CMK (cell line): ENCODE measurements at regions not wholly inside any gene's neighbourhood (a gene's known extent, or its start where the extent isn't known, plus 50 kb on each side); places are given as distances from the start of the nearest gene placed in this dataset.

Experiments
- DNase-seq: peaks from one replicate; pipeline ENCODE4 v3.0.0-alpha.2; 2010; ENCODE audit warnings: low read depth

- no peak for DNase-seq
Observed at GRCh38 chr5:17761326-17761725, 127.1 kb downstream of the TAF11L14 start.

GRCh38 chr5:17763301-17763700, 129.0 kb downstream of the TAF11L14 start:
- no peak for DNase-seq

GRCh38 chr5:17766031-17766430, 131.8 kb downstream of the TAF11L14 start:
- no peak for DNase-seq

- DNase-seq = no peak
Observed at GRCh38 chr5:17769277-17769676, 135.0 kb downstream of the TAF11L14 start.

- no peak for DNase-seq
Observed at GRCh38 chr5:17772232-17772631, 138.0 kb downstream of the TAF11L14 start.

GRCh38 chr5:17785774-17786173, 151.5 kb downstream of the TAF11L14 start:
- no peak for DNase-seq

- no peak for DNase-seq
Observed at GRCh38 chr5:17788351-17788750, 154.1 kb downstream of the TAF11L14 start.

GRCh38 chr5:17794201-17794600, 159.9 kb downstream of the TAF11L14 start:
- DNase-seq = no peak

- DNase-seq = no peak
Observed at GRCh38 chr5:17794815-17795214, 160.6 kb downstream of the TAF11L14 start.

- DNase-seq = no peak
Observed at GRCh38 chr5:17796142-17796541, 161.9 kb downstream of the TAF11L14 start.

GRCh38 chr5:17796757-17797396, 162.6 kb downstream of the TAF11L14 start:
- DNase-seq = no peak

GRCh38 chr5:17799521-17799920, 165.3 kb downstream of the TAF11L14 start:
- DNase-seq = no peak

- DNase-seq = no peak
Observed at GRCh38 chr5:17801595-17801994, 167.3 kb downstream of the TAF11L14 start.

GRCh38 chr5:17802256-17802655, 168.0 kb downstream of the TAF11L14 start:
- DNase-seq = no peak

- DNase-seq = no peak
Observed at GRCh38 chr5:17803971-17804370, 169.7 kb downstream of the TAF11L14 start.

- DNase-seq = no peak
Observed at GRCh38 chr5:17805227-17805825, 171.1 kb downstream of the TAF11L14 start.

GRCh38 chr5:17806818-17807468, 172.7 kb downstream of the TAF11L14 start:
- no peak for DNase-seq

GRCh38 chr5:17808566-17808965, 174.3 kb downstream of the TAF11L14 start:
- no peak for DNase-seq

GRCh38 chr5:17810734-17811133, 176.5 kb downstream of the TAF11L14 start:
- no peak for DNase-seq

- no peak for DNase-seq
Observed at GRCh38 chr5:17813214-17813613, 179.0 kb downstream of the TAF11L14 start.

- DNase-seq = no peak
Observed at GRCh38 chr5:17816505-17816904, 182.2 kb downstream of the TAF11L14 start.

- DNase-seq = no peak
Observed at GRCh38 chr5:17816944-17817343, 182.7 kb downstream of the TAF11L14 start.

GRCh38 chr5:17817990-17818389, 183.7 kb downstream of the TAF11L14 start:
- no peak for DNase-seq

- DNase-seq = no peak
Observed at GRCh38 chr5:17819783-17820182, 185.5 kb downstream of the TAF11L14 start.
